Heart left ventricle (tissue), 13 donors: ENCODE measurements at regions not wholly inside any gene's neighbourhood (a gene's known extent, or its start where the extent isn't known, plus 50 kb on each side); places are given as distances from the start of the nearest gene placed in this dataset.

Experiments
- POLR2A ChIP-seq, 2 donors: fragments of 450-650 bp; IDR thresholded peaks; one replicate each; pipeline ENCODE4 v1.6.1; 2017; ENCODE audit warnings: antibody characterized with exemption in 2 of 2, mild to moderate bottlenecking in 2 of 2, moderate library complexity in 2 of 2
- TF ChIP-seq, protein P1 (sequence below), 12 donors: fragments of 200-600 bp; sonication (generic) in 4 of 12; IDR thresholded peaks; one replicate each; pipeline versions ENCODE4 v1.5.0 to v1.8.0; 2018 to 2022; ENCODE audit warnings: antibody characterized with exemption in 12 of 12, mild to moderate bottlenecking in 5 of 12
- donor health status: ischemic (EF 13 %, LVEDD 7.1; RV severe dilation, severe dysfunction).
- donor health status: DM: no; HTN: yes; CAD: no.
- donor health status: DM: no; HTN: no; CAD: no.
- donor health status: ischemic (EF 25% LVEDD 6.9; RV normal size, moderate dysfunction).
- donor health status: ischemic (EF 25% LVEDD 5.7; RV mildly dilated, moderate dysfunction).
- donor health status: ischemic (EF 35%, LVEDD 5.7; RV mildly dilated, moderate dysfunction).
- donor health status: nonischemic (EF 11% LVEDD 7.7; RV severe dilation, severe dysfunction).
- donor health status: DM: yes; HTN: yes; CAD: no.
- donor health status: PGD.
- donor health status: ischemic (EF 29% LVEDD 5.4; RV normal size, mild dysfunction).
- donor health status: nonischemic (EF 23%, LVEDD 6.1; RV moderate dilation, normal function).

DNA sequence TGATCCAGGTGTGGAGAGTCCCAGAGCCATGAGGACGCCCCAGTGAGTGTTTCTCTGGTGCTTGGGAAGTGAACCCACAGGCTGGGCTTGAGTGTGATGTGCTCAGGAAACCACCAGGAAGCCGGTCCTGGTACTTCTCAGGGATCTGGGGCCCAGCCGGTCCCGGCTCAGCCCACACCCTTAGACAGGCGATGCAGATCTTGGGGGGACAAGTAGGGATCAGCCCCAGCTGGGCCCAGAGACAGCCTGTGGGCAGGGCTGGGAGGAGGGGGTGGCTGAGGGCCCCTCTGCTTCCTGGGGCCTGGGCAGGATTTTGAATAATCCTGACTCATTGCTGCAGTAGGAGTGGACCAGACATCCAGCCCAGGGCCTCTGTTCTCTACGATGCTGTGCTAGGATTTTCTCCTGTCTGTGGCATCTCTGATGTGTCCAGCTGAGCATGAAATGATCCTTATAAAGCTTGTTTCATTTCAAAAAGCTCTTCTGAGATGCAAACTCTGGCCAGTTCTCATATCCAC, 698.0 kb downstream of the PTPRU start:
- TF ChIP-seq POLR2A (IDR thresholded peaks at IDR 0.05) = no peak
- TF ChIP-seq, protein P1, sequence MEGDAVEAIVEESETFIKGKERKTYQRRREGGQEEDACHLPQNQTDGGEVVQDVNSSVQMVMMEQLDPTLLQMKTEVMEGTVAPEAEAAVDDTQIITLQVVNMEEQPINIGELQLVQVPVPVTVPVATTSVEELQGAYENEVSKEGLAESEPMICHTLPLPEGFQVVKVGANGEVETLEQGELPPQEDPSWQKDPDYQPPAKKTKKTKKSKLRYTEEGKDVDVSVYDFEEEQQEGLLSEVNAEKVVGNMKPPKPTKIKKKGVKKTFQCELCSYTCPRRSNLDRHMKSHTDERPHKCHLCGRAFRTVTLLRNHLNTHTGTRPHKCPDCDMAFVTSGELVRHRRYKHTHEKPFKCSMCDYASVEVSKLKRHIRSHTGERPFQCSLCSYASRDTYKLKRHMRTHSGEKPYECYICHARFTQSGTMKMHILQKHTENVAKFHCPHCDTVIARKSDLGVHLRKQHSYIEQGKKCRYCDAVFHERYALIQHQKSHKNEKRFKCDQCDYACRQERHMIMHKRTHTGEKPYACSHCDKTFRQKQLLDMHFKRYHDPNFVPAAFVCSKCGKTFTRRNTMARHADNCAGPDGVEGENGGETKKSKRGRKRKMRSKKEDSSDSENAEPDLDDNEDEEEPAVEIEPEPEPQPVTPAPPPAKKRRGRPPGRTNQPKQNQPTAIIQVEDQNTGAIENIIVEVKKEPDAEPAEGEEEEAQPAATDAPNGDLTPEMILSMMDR (IDR thresholded peaks at IDR 0.05) = no peak
